H1 (cell line): ENCODE measurements at regions not wholly inside any gene's neighbourhood (a gene's known extent, or its start where the extent isn't known, plus 50 kb on each side); places are given as distances from the start of the nearest gene placed in this dataset.

ENCODE experiments used
- CBX8 ChIP-seq: fragments of 300-800, 300-1000 bp; sonication (generic); IDR thresholded peaks from 2 replicates; pipeline ENCODE4 v1.7.1; 2016; ENCODE audit warnings: low read depth, low read length, borderline replicate concordance
- CHD2 ChIP-seq: IDR thresholded peaks from 2 replicates; pipeline ENCODE4 v1.6.1; 2012; ENCODE audit warnings: low read length, improper control_type of control experiment
- JUN ChIP-seq: IDR thresholded peaks from 2 replicates; pipeline ENCODE4 v1.6.1; 2011; ENCODE audit warnings: low read depth, mild to moderate bottlenecking, improper control_type of control experiment, low read length
- KDM1A ChIP-seq: fragments of 200-600, 300-600 bp; sonication (generic); IDR thresholded peaks from 2 replicates; pipeline ENCODE4 v1.7.1; 2016; ENCODE audit warnings: mild to moderate bottlenecking, low read length, borderline replicate concordance
- RAD21 ChIP-seq, 2 experiments: IDR thresholded peaks in 1 of 2; conservative IDR thresholded peaks in 1 of 2; 2 replicates each; pipeline ENCODE4 v1.6.1; 2011; ENCODE audit warnings: low read depth in 2 of 2, low read length in 2 of 2, improper control_type of control experiment in 1 of 2, inconsistent platforms in 1 of 2, mild to moderate bottlenecking in 1 of 2, moderate library complexity in 1 of 2

DNA sequence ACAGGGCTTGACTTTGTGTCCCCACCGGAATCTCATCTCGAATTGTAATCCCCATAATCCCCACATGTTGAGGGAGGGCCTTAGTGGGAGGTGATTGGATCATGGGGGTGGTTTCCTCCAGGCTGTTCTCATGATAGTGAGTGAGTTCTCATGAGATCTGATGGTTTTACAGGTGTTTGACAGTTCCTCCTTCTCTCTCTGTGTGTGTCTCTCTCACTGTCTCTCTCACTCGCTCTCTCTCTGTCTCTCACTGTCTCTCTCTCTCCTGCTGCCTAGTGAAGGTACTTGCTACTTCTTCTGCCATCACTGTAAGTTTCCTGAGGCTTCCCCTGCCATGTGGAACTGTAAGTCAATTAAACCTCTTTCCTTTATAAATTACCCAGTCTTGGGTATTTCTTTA, 289.8 kb upstream of the HABP2 start (continued):
- TF ChIP-seq KDM1A (no peak), CBX8 (no peak), JUN (no peak), CHD2 (no peak), RAD21 (IDR thresholded peaks at IDR 0.05 in 1 of 2, conservative IDR thresholded peaks at IDR 0.05 in 1 of 2; ENCODE audit: low read depth in 2 of 2, low read length in 2 of 2) (no peak)
